ENCODE measurements at regions not wholly inside any gene's neighbourhood (a gene's known extent, or its start where the extent isn't known, plus 50 kb on each side); places are given as distances from the start of the nearest gene placed in this dataset.

DNA sequence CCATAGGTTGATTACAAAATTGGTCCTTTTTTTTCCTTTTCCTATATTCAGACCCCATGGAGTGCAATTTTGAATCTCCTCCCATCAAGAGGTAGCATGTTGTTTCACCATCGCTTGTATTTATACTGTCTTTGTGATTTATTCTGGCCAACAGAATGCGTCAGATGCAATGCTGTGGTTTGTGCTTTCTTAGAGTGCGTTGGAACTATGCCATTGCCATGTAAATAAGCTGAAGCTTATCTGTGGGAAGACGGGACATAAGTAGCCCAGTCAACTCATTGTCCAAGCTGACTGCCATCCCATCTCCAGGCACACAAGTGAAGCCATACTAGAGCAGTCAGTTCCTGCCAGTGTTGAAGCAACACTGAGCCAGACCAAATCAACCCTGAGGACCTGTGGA lies 1339.3 kb upstream of the GOT2 start:
- TF ChIP-seq, protein P1, sequence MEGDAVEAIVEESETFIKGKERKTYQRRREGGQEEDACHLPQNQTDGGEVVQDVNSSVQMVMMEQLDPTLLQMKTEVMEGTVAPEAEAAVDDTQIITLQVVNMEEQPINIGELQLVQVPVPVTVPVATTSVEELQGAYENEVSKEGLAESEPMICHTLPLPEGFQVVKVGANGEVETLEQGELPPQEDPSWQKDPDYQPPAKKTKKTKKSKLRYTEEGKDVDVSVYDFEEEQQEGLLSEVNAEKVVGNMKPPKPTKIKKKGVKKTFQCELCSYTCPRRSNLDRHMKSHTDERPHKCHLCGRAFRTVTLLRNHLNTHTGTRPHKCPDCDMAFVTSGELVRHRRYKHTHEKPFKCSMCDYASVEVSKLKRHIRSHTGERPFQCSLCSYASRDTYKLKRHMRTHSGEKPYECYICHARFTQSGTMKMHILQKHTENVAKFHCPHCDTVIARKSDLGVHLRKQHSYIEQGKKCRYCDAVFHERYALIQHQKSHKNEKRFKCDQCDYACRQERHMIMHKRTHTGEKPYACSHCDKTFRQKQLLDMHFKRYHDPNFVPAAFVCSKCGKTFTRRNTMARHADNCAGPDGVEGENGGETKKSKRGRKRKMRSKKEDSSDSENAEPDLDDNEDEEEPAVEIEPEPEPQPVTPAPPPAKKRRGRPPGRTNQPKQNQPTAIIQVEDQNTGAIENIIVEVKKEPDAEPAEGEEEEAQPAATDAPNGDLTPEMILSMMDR (IDR thresholded peaks at IDR 0.05; ENCODE audit: insufficient read depth, low read length, poor library complexity, severe bottlenecking): no peak
- TF ChIP-seq EZH2phosphoT487 (conservative IDR thresholded peaks at IDR 0.05; ENCODE audit: low read length): no peak

Data from SU-DHL-6 (cell line).